Pancreas (tissue), 10 donors: ENCODE measurements at regions not wholly inside any gene's neighbourhood (a gene's known extent, or its start where the extent isn't known, plus 50 kb on each side); places are given as distances from the start of the nearest gene placed in this dataset.

Source experiments
- ATAC-seq, 4 donors: fragments of 200-7000 bp; cut with Tn5 transposase; one replicate each; pipeline versions ENCODE4 v1.8.0 to v1.9.1; 2020; ENCODE audit warnings: mild to moderate bottlenecking in 4 of 4, moderate library complexity in 4 of 4
- DNase-seq, 6 donors: peaks; one replicate each; pipeline ENCODE4 v3.0.0-alpha.2; 2020
- FAIRE-seq: peaks from 2 replicates; lab custom pipeline; 2012; peaks lifted over from hg19 to GRCh38; lab: Jason Lieb, UNC
- H3K27ac ChIP-seq, 4 donors: fragments of 200-600 bp; sonication (generic); 1 replicate in 3 of 4; 2 replicates in 1 of 4; pipeline versions ENCODE4 v1.5.0 to v1.8.0; 2020
- H3K27me3 ChIP-seq, 4 donors: fragments of 200-600 bp; one replicate each; pipeline ENCODE4 v1.8.0; 2021
- H3K36me3 ChIP-seq, 3 donors: fragments of 200-600 bp; sonication (generic) in 1 of 3; one replicate each; pipeline versions ENCODE4 v1.5.0 to v1.8.0; 2020 to 2021
- H3K4me1 ChIP-seq, 3 donors: fragments of 200-600 bp; one replicate each; pipeline ENCODE4 v1.8.0; 2021
- H3K4me3 ChIP-seq, 4 donors: fragments of 200-600 bp; sonication (generic) in 2 of 4; one replicate each; pipeline versions ENCODE4 v1.5.0 to v1.8.0; 2020 to 2021
- H3K9me3 ChIP-seq, 4 donors: fragments of 200-600 bp; one replicate each; pipeline ENCODE4 v1.8.0; 2021
- WGBS, 2 donors: extraction: QIAGEN DNeasy Blood & Tissue Kit; methylation state at CpG; one replicate each; pipeline ENCODE4 v1.1.7; 2013; 5-methylcytosine and 5-hydroxymethylcytosine counted together
- intact Hi-C, 3 donors: fragments of 100-400 bp; cut with DNase I; formaldehyde crosslinking; loops; one replicate each; pipeline versions ENCODE4 v1.11.1 to v1.14.2; 2022
- TF ChIP-seq, protein P1 (sequence below), 4 donors: fragments of 200-600 bp; sonication (generic) in 3 of 4; IDR thresholded peaks; one replicate each; pipeline versions ENCODE4 v1.5.0 to v1.8.0; 2021; ENCODE audit warnings: antibody characterized with exemption in 4 of 4
- donor health status: healthy with polysubstance abuse.
- donor health status: DM: no; HTN: no; CAD: no; lungs with moderate emphysema.
- donor health status: DM: no; HTN: no; CAD: no.
- donor health status: control.
- donor health status: control.
- donor health status: Bipolar disorder and iron deficiency.
- donor health status: DM: yes; HTN: yes; CAD: no.
- donor health status: DM: no; HTN: no; CAD: no.
- donor health status: DM: no; HTN: no; CAD: no.
- donor health status: DM: yes; HTN: yes; CAD: no.

DNA sequence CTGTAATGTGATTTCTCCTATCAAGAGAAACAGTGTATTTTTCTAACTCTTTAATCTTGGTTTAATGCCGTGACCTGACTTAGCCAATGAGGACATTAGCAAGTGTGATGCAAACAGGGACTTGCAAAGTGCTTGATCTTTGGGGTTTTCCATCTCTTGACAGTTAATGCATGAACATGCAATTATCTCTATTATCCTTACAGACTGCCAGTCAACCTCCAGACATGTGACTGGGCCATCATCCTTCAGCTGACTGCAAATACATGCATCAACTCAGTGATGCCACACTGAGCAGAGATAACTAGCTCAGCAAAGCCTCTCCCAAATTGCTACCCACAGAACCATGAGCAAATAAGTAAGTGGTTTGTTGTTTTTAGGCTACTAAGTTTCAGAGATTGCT lies 409.6 kb downstream of the GPAM start:
- ATAC-seq (no peak), FAIRE-seq (no peak), DNase-seq (no peak)
- intact Hi-C loops = no loop called here
- Histone ChIP-seq H3K27ac (no peak overlapping the region), H3K27me3 (peaks cover 0 to 2% (median 0%) of the 10 kb centered on the region in 4 donors), H3K4me3 (no peak overlapping the region), H3K4me1 (no peaks in the 10 kb centered on the region), H3K9me3 (no peaks in the 10 kb centered on the region), H3K36me3 (no peaks in the 10 kb centered on the region)
- TF ChIP-seq, protein P1, sequence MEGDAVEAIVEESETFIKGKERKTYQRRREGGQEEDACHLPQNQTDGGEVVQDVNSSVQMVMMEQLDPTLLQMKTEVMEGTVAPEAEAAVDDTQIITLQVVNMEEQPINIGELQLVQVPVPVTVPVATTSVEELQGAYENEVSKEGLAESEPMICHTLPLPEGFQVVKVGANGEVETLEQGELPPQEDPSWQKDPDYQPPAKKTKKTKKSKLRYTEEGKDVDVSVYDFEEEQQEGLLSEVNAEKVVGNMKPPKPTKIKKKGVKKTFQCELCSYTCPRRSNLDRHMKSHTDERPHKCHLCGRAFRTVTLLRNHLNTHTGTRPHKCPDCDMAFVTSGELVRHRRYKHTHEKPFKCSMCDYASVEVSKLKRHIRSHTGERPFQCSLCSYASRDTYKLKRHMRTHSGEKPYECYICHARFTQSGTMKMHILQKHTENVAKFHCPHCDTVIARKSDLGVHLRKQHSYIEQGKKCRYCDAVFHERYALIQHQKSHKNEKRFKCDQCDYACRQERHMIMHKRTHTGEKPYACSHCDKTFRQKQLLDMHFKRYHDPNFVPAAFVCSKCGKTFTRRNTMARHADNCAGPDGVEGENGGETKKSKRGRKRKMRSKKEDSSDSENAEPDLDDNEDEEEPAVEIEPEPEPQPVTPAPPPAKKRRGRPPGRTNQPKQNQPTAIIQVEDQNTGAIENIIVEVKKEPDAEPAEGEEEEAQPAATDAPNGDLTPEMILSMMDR (IDR thresholded peaks at IDR 0.05) = no peak
- 72 to 83% methylated on average over 1 of the region's 1 CpG for WGBS, 2 donors

DNA sequence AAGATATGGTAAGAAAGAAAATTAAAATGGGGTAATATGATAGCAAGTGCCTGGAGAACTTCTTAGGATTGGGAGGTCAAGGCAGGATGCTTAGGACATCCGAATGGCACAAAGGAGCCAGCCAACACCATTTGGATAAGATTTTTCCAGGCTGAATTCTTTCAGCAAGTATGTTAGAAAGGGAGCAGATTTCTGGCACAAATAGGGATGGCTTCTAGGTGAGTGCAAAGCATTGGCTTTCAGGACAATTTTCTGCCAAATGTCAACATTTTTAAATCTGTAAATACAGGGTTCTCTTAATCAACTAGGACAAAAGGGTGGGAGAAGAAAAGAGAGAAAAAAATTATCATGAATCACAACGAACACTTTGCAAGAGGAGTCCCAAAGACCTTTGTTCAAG lies 409.1 kb downstream of the GPAM start:
- DNase-seq (no peak), ATAC-seq (no peak), FAIRE-seq (no peak)
- no peak overlapping the region for H3K27ac ChIP-seq
- 41 to 52% methylated on average over 2 of the region's 2 CpGs for WGBS, 2 donors
- TF ChIP-seq, protein P1 (IDR thresholded peaks at IDR 0.05) = no peak
- no peaks in the 10 kb centered on the region for H3K4me1 ChIP-seq
- H3K36me3 ChIP-seq = no peaks in the 10 kb centered on the region
- no peaks in the 10 kb centered on the region for H3K9me3 ChIP-seq
- H3K4me3 ChIP-seq = no peak overlapping the region
- intact Hi-C loops = no loop called here
- peaks cover 0 to 2% (median 0%) of the 10 kb centered on the region in 4 donors for H3K27me3 ChIP-seq

DNA sequence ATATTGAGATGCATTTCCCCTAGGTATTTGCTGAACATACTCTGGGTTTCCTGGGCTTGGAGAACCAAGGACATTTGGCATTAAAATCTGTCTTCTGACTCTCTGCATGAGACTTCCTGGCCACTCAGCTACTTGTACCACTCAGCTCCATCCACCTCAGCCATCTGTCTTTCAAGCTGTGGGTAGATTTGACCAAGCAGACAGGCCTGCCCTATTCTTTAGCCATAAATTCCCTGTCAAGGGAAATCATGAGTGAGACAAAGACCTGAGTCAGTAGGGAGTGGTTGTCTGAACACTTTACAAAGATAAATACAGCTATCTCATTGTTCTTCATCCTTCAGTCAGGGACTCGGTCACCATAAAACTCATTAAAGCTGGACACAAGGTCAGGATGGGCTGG lies 399.1 kb downstream of the GPAM start:
- Histone ChIP-seq H3K36me3 (no peaks in the 10 kb centered on the region), H3K27ac (no peak overlapping the region), H3K4me3 (no peak overlapping the region), H3K9me3 (no peaks in the 10 kb centered on the region), H3K4me1 (no peaks in the 10 kb centered on the region), H3K27me3 (peaks cover 0 to 3% (median 0%) of the 10 kb centered on the region in 4 donors)
- intact Hi-C loops = no loop called here
- TF ChIP-seq, protein P1 (IDR thresholded peaks at IDR 0.05) = no peak
- 21 to 26% methylated on average over 1 of the region's 1 CpG for WGBS, 2 donors
- no peak for FAIRE-seq
- no peak for DNase-seq
- ATAC-seq = no peak

DNA sequence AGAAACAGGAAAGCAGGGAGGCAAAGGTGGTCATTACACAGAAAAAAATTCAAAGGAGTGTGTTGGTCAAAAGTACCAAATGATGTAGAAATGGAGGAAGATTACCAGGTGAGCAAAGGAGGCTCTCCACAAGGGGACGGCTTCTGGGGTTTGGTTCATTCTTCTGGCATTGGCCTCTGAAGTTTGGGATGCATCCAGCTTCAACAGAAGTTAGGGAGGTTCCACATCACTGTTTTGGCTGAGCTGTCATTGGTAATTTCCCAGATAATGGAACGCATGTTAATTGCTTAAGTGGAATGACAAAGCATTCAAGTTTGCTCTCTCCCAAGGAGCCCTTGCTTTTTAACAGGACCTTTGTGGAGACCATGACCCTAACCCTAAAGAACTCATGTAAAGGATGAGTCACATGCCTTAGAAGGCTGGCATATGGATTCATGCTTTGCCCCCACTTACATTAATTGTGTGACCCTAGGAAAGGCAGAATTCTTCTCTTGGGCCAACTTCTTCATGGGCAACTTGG lies 398.6 kb downstream of the GPAM start:
- Histone ChIP-seq H3K9me3 (no peaks in the 10 kb centered on the region), H3K4me1 (no peaks in the 10 kb centered on the region), H3K4me3 (no peak overlapping the region), H3K27me3 (peaks cover 0 to 3% (median 0%) of the 10 kb centered on the region in 4 donors), H3K27ac (no peak overlapping the region), H3K36me3 (no peaks in the 10 kb centered on the region)
- no peak for ATAC-seq
- intact Hi-C loops = no loop called here
- no peak for DNase-seq
- 70 to 79% methylated on average over 2 of the region's 2 CpGs for WGBS, 2 donors
- TF ChIP-seq, protein P1 (IDR thresholded peaks at IDR 0.05) = no peak
- no peak for FAIRE-seq

DNA sequence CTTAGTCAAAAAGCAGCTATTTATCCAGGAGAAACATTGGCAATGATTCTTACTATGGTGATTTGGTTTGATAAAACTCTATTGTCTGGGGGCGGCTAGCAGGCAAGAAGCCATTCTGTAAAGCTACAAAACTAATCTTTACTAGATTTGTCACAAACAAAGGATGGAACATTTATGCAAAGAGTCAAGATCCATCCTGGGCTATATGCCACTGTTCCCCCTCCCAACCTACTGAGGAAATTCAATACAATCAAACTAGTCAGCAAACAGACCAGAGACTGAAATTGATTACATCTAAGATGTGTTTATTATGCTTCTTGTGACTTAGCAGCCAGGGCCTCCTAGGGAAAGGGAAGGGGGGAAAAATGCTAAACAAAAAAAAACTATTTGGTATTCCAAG lies 397.6 kb downstream of the GPAM start:
- TF ChIP-seq, protein P1 (IDR thresholded peaks at IDR 0.05) = no peak
- no peak overlapping the region for H3K4me3 ChIP-seq
- no peak overlapping the region for H3K27ac ChIP-seq
- intact Hi-C loops = no loop called here
- no peaks in the 10 kb centered on the region for H3K4me1 ChIP-seq
- H3K27me3 ChIP-seq = peaks cover 0 to 3% (median 0%) of the 10 kb centered on the region in 4 donors
- no peaks in the 10 kb centered on the region for H3K36me3 ChIP-seq
- H3K9me3 ChIP-seq = no peaks in the 10 kb centered on the region
- no peak for DNase-seq
- no peak for ATAC-seq
- 57 to 67% methylated on average over 1 of the region's 1 CpG for WGBS, 2 donors
- no peak for FAIRE-seq
